OCI-LY7 (cell line): ENCODE measurements at regions not wholly inside any gene's neighbourhood (a gene's known extent, or its start where the extent isn't known, plus 50 kb on each side); places are given as distances from the start of the nearest gene placed in this dataset.

Experiments used
- BruUV-seq: library from RNA; stranded (reverse); fragments of 400-500 nt; replicated peaks from 2 replicates; lab custom pipeline; 2021; lab: Mats Ljungman, UMichigan
- CTCF ChIA-PET: fragments of 300-600 bp; sonication (Branson Sonifier 250); formaldehyde crosslinking; loops from one replicate; lab custom pipeline; 2022; ENCODE audit warnings: antibody characterized with exemption; ENCODE audit not compliant: unreplicated experiment; lab: Charles Lee
- POLR2A ChIA-PET: fragments of 300-600 bp; sonication (Branson Sonifier 250); formaldehyde crosslinking; loops from one replicate; lab custom pipeline; 2022; ENCODE audit warnings: antibody characterized with exemption; lab: Charles Lee
- DNase-seq: peaks from one replicate; pipeline ENCODE4 v3.0.0-alpha.2; 2015; ENCODE audit warnings: low spot score
- H2AFZ ChIP-seq: fragments of 200-600 bp; sonication (generic), shearing (Covaris generic); 2 replicates; pipeline ENCODE4 v1.6.1; 2014; ENCODE audit warnings: mild to moderate bottlenecking, antibody characterized with exemption, low read length, moderate library complexity
- H3K27ac ChIP-seq: fragments of 200-600 bp; sonication (generic); 2 replicates; pipeline ENCODE4 v1.5.1; 2014; ENCODE audit warnings: mixed run types, low read depth, mild to moderate bottlenecking, moderate library complexity, low read length, inconsistent platforms; ENCODE audit not compliant: poor library complexity, severe bottlenecking
- H3K36me3 ChIP-seq: fragments of 200-600 bp; sonication (generic); 2 replicates; pipeline ENCODE4 v1.6.1; 2014; ENCODE audit warnings: mild to moderate bottlenecking, antibody characterized with exemption, low read length, moderate library complexity, mixed read lengths; ENCODE audit not compliant: insufficient read depth
- H3K4me1 ChIP-seq: fragments of 200-600 bp; sonication (generic); 2 replicates; pipeline ENCODE4 v1.5.1; 2014; ENCODE audit warnings: mild to moderate bottlenecking, low read length; ENCODE audit not compliant: insufficient read depth, poor library complexity, severe bottlenecking
- H3K4me2 ChIP-seq: fragments of 200-600 bp; sonication (generic); 2 replicates; pipeline ENCODE4 v1.6.1; 2014; ENCODE audit warnings: mild to moderate bottlenecking, low read length
- H3K4me3 ChIP-seq: fragments of 200-600 bp; sonication (generic); 2 replicates; pipeline ENCODE4 v1.5.1; 2014; ENCODE audit warnings: mild to moderate bottlenecking, low read depth, low read length; ENCODE audit not compliant: poor library complexity, severe bottlenecking
- H3K79me2 ChIP-seq: fragments of 200-600 bp; sonication (generic); 2 replicates; pipeline ENCODE4 v1.6.1; 2016; ENCODE audit warnings: low read depth, mild to moderate bottlenecking, low read length, moderate library complexity, mixed read lengths; ENCODE audit not compliant: insufficient read depth
- H3K9me2 ChIP-seq: fragments of 200-600 bp; sonication (generic); 2 replicates; pipeline ENCODE4 v1.6.1; 2016; ENCODE audit warnings: mild to moderate bottlenecking, low read length, mixed read lengths; ENCODE audit not compliant: insufficient read depth
- H3K9me3 ChIP-seq: fragments of 200-600 bp; sonication (generic); 2 replicates; pipeline ENCODE4 v1.6.1; 2014; ENCODE audit warnings: mild to moderate bottlenecking, mixed run types, low read length, mixed read lengths
- H4K20me1 ChIP-seq: fragments of 200-600 bp; sonication (generic); 2 replicates; pipeline ENCODE4 v1.6.1; 2014; ENCODE audit warnings: mild to moderate bottlenecking, antibody characterized with exemption, low read length, moderate library complexity, mixed read lengths; ENCODE audit not compliant: insufficient read depth
- CTCF ChIP-seq: fragments of 200-600 bp; sonication (generic); conservative IDR thresholded peaks from 2 replicates; pipeline ENCODE4 v1.5.1; 2014; ENCODE audit warnings: mild to moderate bottlenecking, antibody characterized with exemption, low read length, moderate library complexity, mixed read lengths
- EZH2phosphoT487 ChIP-seq: fragments of 200-600 bp; sonication (generic); IDR thresholded peaks from 2 replicates; pipeline ENCODE4 v1.6.1; 2018; ENCODE audit warnings: low read depth, borderline replicate concordance, mild to moderate bottlenecking, mixed run types, antibody characterized with exemption, low read length, moderate library complexity, mixed read lengths
- intact Hi-C: fragments of 100-400 bp; cut with micrococcal nuclease; formaldehyde crosslinking; loops from one replicate; pipeline ENCODE4 v1.10.0; 2022; ENCODE audit not compliant: unreplicated experiment

- Histone ChIP-seq H4K20me1 (no peaks in the 10 kb centered on the region), H3K36me3 (no peaks in the 10 kb centered on the region), H3K9me3 (no peaks in the 10 kb centered on the region), H3K27ac (no peak overlapping the region), H3K4me3 (no peak overlapping the region), H3K9me2 (no peaks in the 10 kb centered on the region), H2AFZ (no peak overlapping the region), H3K79me2 (no peaks in the 10 kb centered on the region), H3K4me2 (no peak overlapping the region), H3K4me1 (no peaks in the 10 kb centered on the region)
- no TSS peak for BruUV-seq
- DNase-seq = no peak
- ChIA-PET CTCF (no interaction called here), POLR2A (no interaction called here)
- intact Hi-C loops = no loop called here
- TF ChIP-seq EZH2phosphoT487 = no peak
- no peak for TF ChIP-seq CTCF
Observed at GRCh38 chr2:9099341-9099751, 95.9 kb upstream of the MBOAT2 start.

GRCh38 chr2:9097892-9098291 is 94.4 kb upstream of the MBOAT2 start:
- Histone ChIP-seq H3K9me3 (no peaks in the 10 kb centered on the region), H3K79me2 (no peaks in the 10 kb centered on the region), H3K36me3 (no peaks in the 10 kb centered on the region), H3K9me2 (no peaks in the 10 kb centered on the region), H4K20me1 (no peaks in the 10 kb centered on the region), H3K27ac (no peak overlapping the region), H3K4me2 (no peak overlapping the region), H3K4me1 (no peaks in the 10 kb centered on the region), H3K4me3 (no peak overlapping the region), H2AFZ (no peak overlapping the region)
- DNase-seq = no peak
- TF ChIP-seq CTCF (no peak), EZH2phosphoT487 (no peak)
- ChIA-PET CTCF (no interaction called here), POLR2A (no interaction called here)
- intact Hi-C loops = no loop called here
- BruUV-seq = no TSS peak

- Histone ChIP-seq H3K9me3 (no peaks in the 10 kb centered on the region), H3K79me2 (no peaks in the 10 kb centered on the region), H3K36me3 (no peaks in the 10 kb centered on the region), H2AFZ (no peak overlapping the region), H3K4me3 (no peak overlapping the region), H3K4me1 (no peaks in the 10 kb centered on the region), H3K9me2 (no peaks in the 10 kb centered on the region), H4K20me1 (no peaks in the 10 kb centered on the region), H3K27ac (no peak overlapping the region), H3K4me2 (no peak overlapping the region)
- BruUV-seq = no TSS peak
- intact Hi-C loops = no loop called here
- no peak for TF ChIP-seq CTCF
- no peak for TF ChIP-seq EZH2phosphoT487
- CTCF ChIA-PET = no interaction called here
- POLR2A ChIA-PET = no interaction called here
- no peak for DNase-seq
Observed at GRCh38 chr2:9097239-9097638, 93.8 kb upstream of the MBOAT2 start.
